NCI-H146 (cell line): ENCODE measurements at regions not wholly inside any gene's neighbourhood (a gene's known extent, or its start where the extent isn't known, plus 50 kb on each side); places are given as distances from the start of the nearest gene placed in this dataset.
"Not testable (repeated sequence)": the region's sequence is repeated elsewhere in the genome, so short reads cannot be mapped to it uniquely, and the experiment has no call there.

Source experiments
- DNase-seq: peaks from one replicate; lab custom pipeline; 2025; lab: John Stamatoyannopoulos, UW

GRCh38 chr5:125251703-125252102, 505.3 kb upstream of the ZNF608 start:
- DNase-seq: no peak

GRCh38 chr5:125253634-125254033, 507.2 kb upstream of the ZNF608 start:
- not testable (repeated sequence) for DNase-seq

- DNase-seq: no peak
Measured at GRCh38 chr5:125254267-125254666, 507.8 kb upstream of the ZNF608 start.

- no peak for DNase-seq
Measured at GRCh38 chr5:125256296-125256695, 509.9 kb upstream of the ZNF608 start.

- DNase-seq: peak; percentile 56
Measured at GRCh38 chr5:125257057-125257972, 510.9 kb upstream of the ZNF608 start.

- no peak for DNase-seq
Measured at GRCh38 chr5:125257997-125258396, 511.6 kb upstream of the ZNF608 start.

- DNase-seq: no peak
Measured at GRCh38 chr5:125258615-125259014, 512.2 kb upstream of the ZNF608 start.

GRCh38 chr5:125261505-125262250, 515.2 kb upstream of the ZNF608 start:
- no peak for DNase-seq

GRCh38 chr5:125262782-125263181, 516.3 kb upstream of the ZNF608 start:
- DNase-seq: no peak

GRCh38 chr5:125263356-125263755, 516.9 kb upstream of the ZNF608 start:
- DNase-seq: no peak

- DNase-seq: no peak
Measured at GRCh38 chr5:125266106-125266505, 519.7 kb upstream of the ZNF608 start.

GRCh38 chr5:125267636-125268248, 521.3 kb upstream of the ZNF608 start:
- no peak for DNase-seq

GRCh38 chr5:125269926-125270325, 523.5 kb upstream of the ZNF608 start:
- peak; percentile 10 for DNase-seq

GRCh38 chr5:125272357-125272756, 525.9 kb upstream of the ZNF608 start:
- DNase-seq: no peak

GRCh38 chr5:125274211-125274610, 527.8 kb upstream of the ZNF608 start:
- DNase-seq: no peak

GRCh38 chr5:125274938-125275724, 528.7 kb upstream of the ZNF608 start:
- peak; percentile 71 for DNase-seq

GRCh38 chr5:125275725-125276090, 529.3 kb upstream of the ZNF608 start:
- DNase-seq: no peak

GRCh38 chr5:125276096-125276495, 529.7 kb upstream of the ZNF608 start:
- no peak for DNase-seq

- DNase-seq: no peak
Measured at GRCh38 chr5:125277494-125278154, 531.2 kb upstream of the ZNF608 start.

- no peak for DNase-seq
Measured at GRCh38 chr5:125278711-125279110, 532.3 kb upstream of the ZNF608 start.

GRCh38 chr5:125281667-125282066, 535.2 kb upstream of the ZNF608 start:
- no peak for DNase-seq
